Adrenal gland (tissue), 5 donors: ENCODE measurements at regions not wholly inside any gene's neighbourhood (a gene's known extent, or its start where the extent isn't known, plus 50 kb on each side); places are given as distances from the start of the nearest gene placed in this dataset.

ENCODE experiments used
- CTCF ChIP-seq, 6 experiments: fragments of 450-650 bp in 4 of 6; fragments of 200-600 bp in 2 of 6; sonication (generic) in 1 of 6; IDR thresholded peaks; 1 replicate in 5 of 6; 2 replicates in 1 of 6; pipeline versions ENCODE4 v1.5.1 to v1.8.0; 2016 to 2021; ENCODE audit warnings: antibody characterized with exemption in 6 of 6, mild to moderate bottlenecking in 2 of 6, moderate library complexity in 1 of 6
- POLR2A ChIP-seq, 2 donors: fragments of 450-650 bp; IDR thresholded peaks; one replicate each; pipeline ENCODE4 v1.6.1; 2017; ENCODE audit warnings: antibody characterized with exemption in 2 of 2, mild to moderate bottlenecking in 2 of 2, moderate library complexity in 1 of 2
- donor health status: DM: no; HTN: no; CAD: no.

GRCh38 chr5:12645582-12645981 is 741.3 kb upstream of the CTNND2 start:
- no peak for TF ChIP-seq CTCF (IDR thresholded peaks at IDR 0.05)
- no peak for TF ChIP-seq POLR2A (IDR thresholded peaks at IDR 0.05)
